IMR-90 (cell line): ENCODE measurements at regions not wholly inside any gene's neighbourhood (a gene's known extent, or its start where the extent isn't known, plus 50 kb on each side); places are given as distances from the start of the nearest gene placed in this dataset.

Experiments
- ATAC-seq: fragments of 200-7000 bp; cut with Tn5 transposase; 2 replicates; pipeline ENCODE4 v1.9.1; 2020; ENCODE audit warnings: low read depth, mild to moderate bottlenecking, moderate library complexity
- BruUV-seq: library from RNA; stranded (reverse); fragments of 400-500 nt; replicated peaks from 2 replicates; lab custom pipeline; 2021; lab: Mats Ljungman, UMichigan
- CTCF ChIA-PET: fragments of 300-600 bp; formaldehyde crosslinking; extraction: SDS; loops from one replicate; lab custom pipeline; 2021; ENCODE audit warnings: antibody characterized with exemption; lab: Yijun Ruan, JAX
- POLR2A ChIA-PET: fragments of 300-600 bp; sonication (Branson Sonifier 250); formaldehyde crosslinking; loops from one replicate; lab custom pipeline; 2022; ENCODE audit warnings: antibody characterized with exemption; ENCODE audit not compliant: unreplicated experiment; lab: Charles Lee
- DNase-seq: peaks from one replicate; pipeline ENCODE4 v3.0.0; 2013
- H2AFZ ChIP-seq: replicated peaks from 2 replicates; pipeline ENCODE3; 2013; ENCODE audit warnings: low read length, mild to moderate bottlenecking; ENCODE audit not compliant: poor library complexity
- H2AK5ac ChIP-seq: 2 replicates; pipeline ENCODE4 v1.6.1; 2013; ENCODE audit warnings: low read depth, low read length, inconsistent platforms
- H2AK9ac ChIP-seq: replicated peaks from 2 replicates; pipeline ENCODE3; 2013; ENCODE audit warnings: mild to moderate bottlenecking, low read depth, low read length, moderate library complexity; ENCODE audit not compliant: poor library complexity
- H2BK120ac ChIP-seq: 2 replicates; pipeline ENCODE4 v1.6.1; 2013; ENCODE audit warnings: low read depth, low read length, inconsistent platforms
- H2BK15ac ChIP-seq: 3 replicates; pipeline ENCODE4 v1.6.1; 2013; ENCODE audit warnings: low read depth, low read length, inconsistent platforms
- H2BK20ac ChIP-seq: 2 replicates; pipeline ENCODE4 v1.6.1; 2013; ENCODE audit warnings: low read depth, mild to moderate bottlenecking, inconsistent platforms, low read length, moderate library complexity
- H2BK5ac ChIP-seq: 2 replicates; pipeline ENCODE4 v1.6.1; 2013; ENCODE audit warnings: mild to moderate bottlenecking, low read depth, low read length, inconsistent platforms; ENCODE audit not compliant: poor library complexity, severe bottlenecking
- H3K14ac ChIP-seq: replicated peaks from 2 replicates; pipeline ENCODE4 v1.6.1; 2013; ENCODE audit warnings: low read depth, low read length, inconsistent platforms
- H3K18ac ChIP-seq: 2 replicates; pipeline ENCODE4 v1.6.1; 2013; ENCODE audit warnings: low read depth, low read length, control low read depth
- H3K23ac ChIP-seq: 2 replicates; pipeline ENCODE4 v1.6.1; 2013; ENCODE audit warnings: low read depth, low read length, inconsistent platforms
- H3K27ac ChIP-seq: 2 replicates; pipeline ENCODE4 v1.5.1; 2013; ENCODE audit warnings: mild to moderate bottlenecking, control low read depth, low read length; ENCODE audit not compliant: insufficient read depth
- H3K27me3 ChIP-seq: 2 replicates; pipeline ENCODE4 v1.6.1; 2013; ENCODE audit warnings: low read length; ENCODE audit not compliant: control insufficient read depth, insufficient read depth
- H3K36me3 ChIP-seq: 2 replicates; pipeline ENCODE4 v1.6.1; 2013; ENCODE audit warnings: low read length, mixed read lengths; ENCODE audit not compliant: control insufficient read depth, insufficient read depth
- H3K4ac ChIP-seq: 2 replicates; pipeline ENCODE4 v1.6.1; 2013; ENCODE audit warnings: low read depth, low read length, inconsistent platforms
- H3K4me1 ChIP-seq: 2 replicates; pipeline ENCODE4 v1.6.1; 2013; ENCODE audit warnings: low read length, mixed read lengths; ENCODE audit not compliant: control insufficient read depth, insufficient read depth
- H3K4me2 ChIP-seq: 2 replicates; pipeline ENCODE4 v1.6.1; 2013; ENCODE audit warnings: low read depth, mild to moderate bottlenecking, control low read depth, low read length, moderate library complexity
- H3K4me3 ChIP-seq: 2 replicates; pipeline ENCODE4 v1.5.1; 2013; ENCODE audit warnings: low read depth, mild to moderate bottlenecking, control low read depth, low read length, moderate library complexity; ENCODE audit not compliant: insufficient read depth
- H3K56ac ChIP-seq: 2 replicates; pipeline ENCODE4 v1.6.1; 2013; ENCODE audit warnings: low read length, inconsistent platforms; ENCODE audit not compliant: insufficient read depth; ENCODE audit errors: extremely low read depth
- H3K79me1 ChIP-seq, 2 experiments: 2 replicates each; pipeline ENCODE4 v1.6.1; 2013; ENCODE audit warnings: low read length in 2 of 2, inconsistent platforms in 1 of 2, low read depth in 1 of 2
- H3K9ac ChIP-seq: 2 replicates; pipeline ENCODE4 v1.6.1; 2013; ENCODE audit warnings: low read depth, low read length, control low read depth
- H3K9me1 ChIP-seq: 2 replicates; pipeline ENCODE4 v1.6.1; 2013; ENCODE audit warnings: low read length, inconsistent platforms; ENCODE audit not compliant: insufficient read depth
- H3K9me3 ChIP-seq: 2 replicates; pipeline ENCODE4 v1.6.1; 2013; ENCODE audit warnings: low read length; ENCODE audit not compliant: control insufficient read depth, insufficient read depth
- H4K20me1 ChIP-seq: 2 replicates; pipeline ENCODE4 v1.6.1; 2013; ENCODE audit warnings: low read length, inconsistent platforms; ENCODE audit not compliant: insufficient read depth
- H4K5ac ChIP-seq: 2 replicates; pipeline ENCODE4 v1.6.1; 2013; ENCODE audit warnings: mild to moderate bottlenecking, low read depth, low read length, control low read depth
- H4K8ac ChIP-seq, 2 experiments: 2 replicates each; pipeline ENCODE4 v1.6.1; 2013; ENCODE audit warnings: low read depth in 2 of 2, low read length in 2 of 2, control low read depth in 1 of 2, inconsistent platforms in 1 of 2
- H4K91ac ChIP-seq: 2 replicates; pipeline ENCODE4 v1.6.1; 2013; ENCODE audit warnings: low read depth, low read length, inconsistent platforms; ENCODE audit not compliant: insufficient read depth
- FOS ChIP-seq: fragments of 150-350 bp; IDR thresholded peaks from 2 replicates; pipeline ENCODE4 v1.6.1; 2016; ENCODE audit warnings: low read depth, low read length
- WGBS, 2 experiments: methylation state at CpG; one replicate each; pipeline versions ENCODE4 v1.1.5 to v1.1.7; 2013; ENCODE audit warnings: missing lambda C conversion rate in 2 of 2; ENCODE audit not compliant: insufficient read length in 1 of 2; ENCODE audit errors: extremely low coverage in 2 of 2; 5-methylcytosine and 5-hydroxymethylcytosine counted together
- dilution Hi-C: fragments of 300-500 bp; cut with HindIII; formaldehyde crosslinking; loops from one replicate; pipeline ENCODE4 v1.14.3; 2018; ENCODE audit warnings: low sequenced_read_pairs; ENCODE audit not compliant: unreplicated experiment
- in situ Hi-C: fragments of 300-500 bp; cut with MboI; formaldehyde crosslinking; loops from 3 replicates; pipeline ENCODE4 v1.14.3; 2019; ENCODE audit warnings: low sequenced_read_pairs, inconsistent platforms, mixed read lengths
- intact Hi-C: fragments of 100-400 bp; cut with micrococcal nuclease; formaldehyde crosslinking; loops from 2 replicates; pipeline ENCODE4 v1.10.0; 2022

- Histone ChIP-seq H3K4me3 (no peak overlapping the region), H2AK9ac (no peak overlapping the region), H4K8ac (no peak overlapping the region), H4K5ac (no peak overlapping the region), H3K27me3 (no peaks in the 10 kb centered on the region), H4K91ac (no peak overlapping the region), H3K27ac (no peak overlapping the region), H3K56ac (no peak overlapping the region), H3K9me1 (no peaks in the 10 kb centered on the region), H2BK5ac (no peak overlapping the region), H3K4me1 (no peaks in the 10 kb centered on the region), H3K14ac (no peak overlapping the region), H4K20me1 (no peaks in the 10 kb centered on the region), H3K4me2 (no peak overlapping the region), H2AK5ac (no peak overlapping the region), H2BK120ac (no peak overlapping the region), H3K18ac (no peak overlapping the region), H3K9ac (no peak overlapping the region), H3K4ac (no peak overlapping the region), H3K23ac (no peak overlapping the region), H2BK20ac (no peak overlapping the region), H3K79me1 (no peaks in the 10 kb centered on the region), H3K9me3 (no peaks in the 10 kb centered on the region; the same call in 1 of the 2 replicates), H2AFZ (no peak overlapping the region), H3K36me3 (no peaks in the 10 kb centered on the region), H2BK15ac (no peak overlapping the region)
- intact Hi-C loops (no loop called here), dilution Hi-C loops (no loop called here), in situ Hi-C loops (no loop called here)
- no TSS peak for BruUV-seq
- no CpG with 5 or more reads among the region's 1 CpG for WGBS, 2 experiments
- DNase-seq = no peak
- no peak for TF ChIP-seq FOS
- ChIA-PET POLR2A (no interaction called here), CTCF (no interaction called here)
- no peak for ATAC-seq
Measured at GRCh38 chr4:157772907-157773306, 399.9 kb downstream of the GASK1B start.
